ENCODE measurements at regions not wholly inside any gene's neighbourhood (a gene's known extent, or its start where the extent isn't known, plus 50 kb on each side); places are given as distances from the start of the nearest gene placed in this dataset.

- 28 to 40% methylated on average over 3 of the region's 3 CpGs for WGBS, 2 donors
- TF ChIP-seq CTCF (IDR thresholded peaks at IDR 0.05), result no peak
- TF ChIP-seq POLR2A (IDR thresholded peaks at IDR 0.05), result no peak
- Histone ChIP-seq H3K27ac (no peak overlapping the region), H3K36me3 (replicated peaks in 1 of 2; ENCODE audit: insufficient read depth in 1 of 2, low read depth in 2 of 2) (no peaks in the 10 kb centered on the region), H3K9me3 (no peaks in the 10 kb centered on the region), H3K4me1 (no peaks in the 10 kb centered on the region), H3K4me3 (no peak overlapping the region), H3K27me3 (no peaks in the 10 kb centered on the region)
- DNase-seq (no peak), ATAC-seq (no peak)
- intact Hi-C loops (cut with DNase I), result no loop called here
These were observed 78.3 kb upstream of the C1QTNF7 start for GRCh38 chr4:15349531-15349935.

- Histone ChIP-seq H3K36me3 (replicated peaks in 1 of 2; ENCODE audit: insufficient read depth in 1 of 2, low read depth in 2 of 2) (no peaks in the 10 kb centered on the region), H3K9me3 (no peaks in the 10 kb centered on the region), H3K4me1 (no peaks in the 10 kb centered on the region), H3K4me3 (no peak overlapping the region), H3K27me3 (no peaks in the 10 kb centered on the region), H3K27ac (no peak overlapping the region)
- no peak for TF ChIP-seq CTCF (IDR thresholded peaks at IDR 0.05)
- TF ChIP-seq POLR2A (IDR thresholded peaks at IDR 0.05), result no peak
- 38 to 85% methylated on average over 1 of the region's 1 CpG for WGBS, 2 donors
- ATAC-seq (no peak), DNase-seq (no peak)
- intact Hi-C loops (cut with DNase I), result no loop called here
These were observed 77.9 kb upstream of the C1QTNF7 start for GRCh38 chr4:15349965-15350364.

GRCh38 chr4:15352524-15352923 lies 75.3 kb upstream of the C1QTNF7 start:
- H3K4me1 ChIP-seq, result no peaks in the 10 kb centered on the region
- intact Hi-C loops (cut with DNase I), result no loop called here
- TF ChIP-seq CTCF (IDR thresholded peaks at IDR 0.05) (no peak), POLR2A (IDR thresholded peaks at IDR 0.05) (no peak)
- no peaks in the 10 kb centered on the region for H3K27me3 ChIP-seq
- no peak overlapping the region for H3K4me3 ChIP-seq
- H3K9me3 ChIP-seq, result no peaks in the 10 kb centered on the region
- whole genome bisulfite sequencing, 2 donors, result 57 to 60% methylated on average over 2 of the region's 2 CpGs
- H3K36me3 ChIP-seq (replicated peaks in 1 of 2; ENCODE audit: insufficient read depth in 1 of 2, low read depth in 2 of 2), result no peaks in the 10 kb centered on the region
- no peak for DNase-seq
- ATAC-seq, result no peak
- no peak overlapping the region for H3K27ac ChIP-seq

GRCh38 chr4:15353207-15353606 lies 74.6 kb upstream of the C1QTNF7 start:
- no peak for TF ChIP-seq CTCF (IDR thresholded peaks at IDR 0.05)
- TF ChIP-seq POLR2A (IDR thresholded peaks at IDR 0.05), result no peak
- no peaks in the 10 kb centered on the region for H3K4me1 ChIP-seq
- intact Hi-C loops (cut with DNase I), result no loop called here
- H3K27me3 ChIP-seq, result no peaks in the 10 kb centered on the region
- no peak overlapping the region for H3K27ac ChIP-seq
- no peak overlapping the region for H3K4me3 ChIP-seq
- WGBS, 2 donors, result 58 to 60% methylated on average over 3 of the region's 3 CpGs
- no peaks in the 10 kb centered on the region for H3K9me3 ChIP-seq
- H3K36me3 ChIP-seq (replicated peaks in 1 of 2; ENCODE audit: insufficient read depth in 1 of 2, low read depth in 2 of 2), result no peaks in the 10 kb centered on the region
- ATAC-seq, result no peak
- no peak for DNase-seq

GRCh38 chr4:15354371-15355297 lies 73.2 kb upstream of the C1QTNF7 start:
- Histone ChIP-seq H3K4me1 (no peaks in the 10 kb centered on the region), H3K27me3 (no peaks in the 10 kb centered on the region), H3K36me3 (replicated peaks in 1 of 2; ENCODE audit: insufficient read depth in 1 of 2, low read depth in 2 of 2) (no peaks in the 10 kb centered on the region), H3K9me3 (no peaks in the 10 kb centered on the region), H3K4me3 (no peak overlapping the region), H3K27ac (no peak overlapping the region)
- WGBS, 2 donors, result 60 to 71% methylated on average over 8 of the region's 8 CpGs
- intact Hi-C loops (cut with DNase I), result no loop called here
- DNase-seq (no peak), ATAC-seq (no peak)
- TF ChIP-seq POLR2A (IDR thresholded peaks at IDR 0.05) (no peak), CTCF (IDR thresholded peaks at IDR 0.05) (no peak)

Measured in body of pancreas (tissue), 4 donors.